Sigmoid colon (tissue), 4 donors: ENCODE measurements at regions not wholly inside any gene's neighbourhood (a gene's known extent, or its start where the extent isn't known, plus 50 kb on each side); places are given as distances from the start of the nearest gene placed in this dataset.

Experiments
- CTCF ChIP-seq, 4 experiments: fragments of 450-650 bp in 3 of 4; fragments of 200-600 bp in 1 of 4; IDR thresholded peaks; one replicate each; pipeline ENCODE4 v1.5.1; 2016 to 2019; ENCODE audit warnings: antibody characterized with exemption in 4 of 4, mild to moderate bottlenecking in 3 of 4, moderate library complexity in 2 of 4
- EP300 ChIP-seq, 4 donors: sonication (generic); formaldehyde crosslinking; IDR thresholded peaks; one replicate each; pipeline ENCODE4 v1.6.1; 2017; ENCODE audit warnings: antibody characterized with exemption in 4 of 4
- POLR2A ChIP-seq, 2 donors: fragments of 450-650 bp; IDR thresholded peaks; one replicate each; pipeline ENCODE4 v1.6.1; 2016; ENCODE audit warnings: antibody characterized with exemption in 2 of 2, mild to moderate bottlenecking in 2 of 2, moderate library complexity in 2 of 2
- POLR2AphosphoS5 ChIP-seq, 4 donors: sonication (generic); formaldehyde crosslinking; IDR thresholded peaks; one replicate each; pipeline ENCODE4 v1.6.1; 2017; ENCODE audit warnings: antibody characterized with exemption in 4 of 4

- TF ChIP-seq POLR2AphosphoS5 (IDR thresholded peaks at IDR 0.05) (no peak), CTCF (IDR thresholded peaks at IDR 0.05) (no peak), EP300 (IDR thresholded peaks at IDR 0.05) (no peak), POLR2A (IDR thresholded peaks at IDR 0.05) (no peak)
These were observed 87.9 kb upstream of the PACRGL start for GRCh38 chr4:20612313-20612712.
